Lower leg skin (tissue), 4 donors: ENCODE measurements at regions not wholly inside any gene's neighbourhood (a gene's known extent, or its start where the extent isn't known, plus 50 kb on each side); places are given as distances from the start of the nearest gene placed in this dataset.

Experiments used
- DNase-seq, 2 donors: peaks; one replicate each; pipeline ENCODE4 v3.0.0-alpha.2; 2019; ENCODE audit warnings: low spot score in 2 of 2
- H3K4me3 ChIP-seq: fragments of 200-600 bp; sonication (generic); 2 replicates; pipeline ENCODE4 v1.5.1; 2017; ENCODE audit warnings: mild to moderate bottlenecking, low read depth; ENCODE audit not compliant: poor library complexity, severe bottlenecking
- POLR2A ChIP-seq, 2 donors: fragments of 450-650 bp; IDR thresholded peaks; one replicate each; pipeline ENCODE4 v1.6.1; 2016 to 2017; ENCODE audit warnings: antibody characterized with exemption in 2 of 2, mild to moderate bottlenecking in 1 of 2, moderate library complexity in 1 of 2
- WGBS, 2 donors: methylation state at CpG; one replicate each; pipeline ENCODE4 v1.1.5; 2018; 5-methylcytosine and 5-hydroxymethylcytosine counted together
- intact Hi-C: fragments of 100-400 bp; cut with DNase I; formaldehyde crosslinking; loops from one replicate; pipeline ENCODE4 v1.15.0; 2023; ENCODE audit warnings: low total_unique reads
- TF ChIP-seq, protein P1 (sequence below), 3 donors: fragments of 450-650 bp; IDR thresholded peaks; one replicate each; pipeline ENCODE4 v1.5.1; 2016; ENCODE audit warnings: antibody characterized with exemption in 3 of 3, mild to moderate bottlenecking in 3 of 3, moderate library complexity in 2 of 3

DNA sequence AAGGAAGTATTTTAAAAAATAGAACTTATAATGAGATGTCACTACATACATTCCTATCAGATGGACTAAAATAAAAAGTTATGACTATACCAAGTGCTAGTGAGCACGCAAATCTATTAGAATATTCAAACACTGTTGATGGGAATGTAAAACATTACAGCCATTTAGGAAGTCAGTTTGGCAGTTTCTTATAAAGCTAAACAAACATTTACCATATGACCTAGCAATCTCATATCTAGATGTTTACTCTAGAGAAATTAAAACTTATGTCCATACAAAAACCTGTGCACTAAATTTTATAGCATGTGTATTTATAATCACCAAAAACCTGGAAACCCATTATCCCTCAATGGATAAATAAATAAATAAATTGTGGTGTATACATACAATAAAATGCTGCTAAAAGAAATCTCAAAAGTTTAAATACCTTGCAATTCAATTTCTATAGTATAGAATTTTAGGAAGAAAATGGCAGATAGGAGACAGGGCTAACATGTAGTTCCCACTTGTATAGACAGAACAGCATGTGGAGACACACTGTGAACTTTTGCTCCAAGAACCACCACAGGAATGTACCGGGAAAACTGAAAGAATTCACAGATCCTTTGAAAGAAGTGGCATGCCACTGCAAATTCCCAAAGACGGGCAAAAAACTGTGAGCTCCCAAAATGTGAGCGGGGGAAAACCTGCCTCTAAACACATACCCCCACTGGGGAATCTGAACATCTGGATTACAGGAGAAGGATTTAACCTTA lies 174.6 kb upstream of the SPEF2 start:
- no peak overlapping the region for H3K4me3 ChIP-seq
- TF ChIP-seq POLR2A (IDR thresholded peaks at IDR 0.05) = no peak
- TF ChIP-seq, protein P1, sequence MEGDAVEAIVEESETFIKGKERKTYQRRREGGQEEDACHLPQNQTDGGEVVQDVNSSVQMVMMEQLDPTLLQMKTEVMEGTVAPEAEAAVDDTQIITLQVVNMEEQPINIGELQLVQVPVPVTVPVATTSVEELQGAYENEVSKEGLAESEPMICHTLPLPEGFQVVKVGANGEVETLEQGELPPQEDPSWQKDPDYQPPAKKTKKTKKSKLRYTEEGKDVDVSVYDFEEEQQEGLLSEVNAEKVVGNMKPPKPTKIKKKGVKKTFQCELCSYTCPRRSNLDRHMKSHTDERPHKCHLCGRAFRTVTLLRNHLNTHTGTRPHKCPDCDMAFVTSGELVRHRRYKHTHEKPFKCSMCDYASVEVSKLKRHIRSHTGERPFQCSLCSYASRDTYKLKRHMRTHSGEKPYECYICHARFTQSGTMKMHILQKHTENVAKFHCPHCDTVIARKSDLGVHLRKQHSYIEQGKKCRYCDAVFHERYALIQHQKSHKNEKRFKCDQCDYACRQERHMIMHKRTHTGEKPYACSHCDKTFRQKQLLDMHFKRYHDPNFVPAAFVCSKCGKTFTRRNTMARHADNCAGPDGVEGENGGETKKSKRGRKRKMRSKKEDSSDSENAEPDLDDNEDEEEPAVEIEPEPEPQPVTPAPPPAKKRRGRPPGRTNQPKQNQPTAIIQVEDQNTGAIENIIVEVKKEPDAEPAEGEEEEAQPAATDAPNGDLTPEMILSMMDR (IDR thresholded peaks at IDR 0.05) = no peak
- 81 to 87% methylated on average over 4 of the region's 4 CpGs for WGBS, 2 donors
- intact Hi-C loops = loop anchor here (5.0 kb wide), 1 partner anchor 356 kb away; no protein-coding TSS in a partner anchor
- no peak for DNase-seq

DNA sequence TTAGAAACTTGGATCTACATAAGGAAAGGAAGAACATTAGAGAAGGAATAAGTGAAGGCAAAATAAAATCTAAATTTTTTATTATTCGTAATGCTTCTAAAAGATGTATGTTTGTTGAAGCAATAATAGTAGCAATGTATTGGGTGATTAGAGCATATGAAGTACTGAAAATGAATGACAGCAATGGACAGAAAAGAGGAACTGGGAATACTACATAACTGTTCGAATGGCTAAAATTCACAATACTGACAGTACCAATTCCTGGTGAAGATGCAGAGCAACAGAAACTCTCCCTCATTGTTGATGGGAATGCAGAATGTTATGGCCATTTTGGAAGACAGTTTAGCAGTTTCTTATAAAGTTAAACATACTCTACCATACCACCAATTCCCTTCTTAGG lies 177.3 kb upstream of the SPEF2 start:
- no peak overlapping the region for H3K4me3 ChIP-seq
- TF ChIP-seq, protein P1 (IDR thresholded peaks at IDR 0.05) = no peak
- no peak for TF ChIP-seq POLR2A (IDR thresholded peaks at IDR 0.05)
- intact Hi-C loops = loop anchor here (5.0 kb wide), 1 partner anchor 353 kb away; no protein-coding TSS in a partner anchor
- WGBS, 2 donors = 91 to 93% methylated on average over 2 of the region's 2 CpGs
- DNase-seq = no peak

DNA sequence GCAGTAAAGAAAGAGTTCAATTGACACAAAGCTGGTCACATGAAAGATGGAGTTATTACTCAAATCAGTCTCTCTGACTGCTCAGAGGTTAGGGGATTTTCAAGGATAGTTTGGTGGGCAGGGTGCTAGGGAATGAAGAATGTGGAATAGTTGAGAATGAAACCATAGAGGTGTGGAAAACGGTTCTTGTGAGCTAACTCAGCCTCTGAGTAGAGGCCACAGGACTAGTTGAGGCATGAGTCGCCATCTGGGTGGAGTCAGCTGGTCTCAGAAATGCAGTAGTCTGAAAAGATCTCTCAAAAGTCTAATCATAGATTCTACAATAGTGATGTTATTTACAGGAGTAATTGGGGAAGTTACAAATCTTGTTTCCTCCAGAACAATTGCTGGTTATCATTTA lies 178.9 kb upstream of the SPEF2 start:
- intact Hi-C loops = no loop called here
- 59 to 74% methylated on average over 2 of the region's 2 CpGs for WGBS, 2 donors
- DNase-seq = no peak
- no peak overlapping the region for H3K4me3 ChIP-seq
- TF ChIP-seq, protein P1 (IDR thresholded peaks at IDR 0.05) = no peak
- no peak for TF ChIP-seq POLR2A (IDR thresholded peaks at IDR 0.05)

DNA sequence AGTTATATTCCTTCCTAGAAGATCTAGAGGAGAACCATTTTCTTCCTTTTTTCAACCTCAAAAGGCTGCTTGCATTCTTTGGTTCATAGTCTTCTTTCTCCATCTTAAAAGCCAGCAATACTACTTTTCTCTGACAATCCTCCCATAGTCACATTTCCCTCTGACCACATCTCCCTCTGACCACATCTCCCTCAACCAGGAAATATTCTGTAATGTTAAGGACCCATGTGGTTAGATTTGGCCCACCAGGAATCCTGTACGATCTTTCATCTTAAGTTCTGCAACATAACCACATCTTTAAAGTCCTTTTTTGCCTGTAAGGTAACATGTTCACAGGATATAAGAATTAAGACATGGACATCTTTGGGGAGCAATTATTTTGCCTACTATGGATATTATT lies 179.4 kb upstream of the SPEF2 start:
- DNase-seq = no peak
- no peak overlapping the region for H3K4me3 ChIP-seq
- intact Hi-C loops = no loop called here
- 78 to 82% methylated on average over 1 of the region's 1 CpG for WGBS, 2 donors
- TF ChIP-seq, protein P1 (IDR thresholded peaks at IDR 0.05) = no peak
- TF ChIP-seq POLR2A (IDR thresholded peaks at IDR 0.05) = no peak

DNA sequence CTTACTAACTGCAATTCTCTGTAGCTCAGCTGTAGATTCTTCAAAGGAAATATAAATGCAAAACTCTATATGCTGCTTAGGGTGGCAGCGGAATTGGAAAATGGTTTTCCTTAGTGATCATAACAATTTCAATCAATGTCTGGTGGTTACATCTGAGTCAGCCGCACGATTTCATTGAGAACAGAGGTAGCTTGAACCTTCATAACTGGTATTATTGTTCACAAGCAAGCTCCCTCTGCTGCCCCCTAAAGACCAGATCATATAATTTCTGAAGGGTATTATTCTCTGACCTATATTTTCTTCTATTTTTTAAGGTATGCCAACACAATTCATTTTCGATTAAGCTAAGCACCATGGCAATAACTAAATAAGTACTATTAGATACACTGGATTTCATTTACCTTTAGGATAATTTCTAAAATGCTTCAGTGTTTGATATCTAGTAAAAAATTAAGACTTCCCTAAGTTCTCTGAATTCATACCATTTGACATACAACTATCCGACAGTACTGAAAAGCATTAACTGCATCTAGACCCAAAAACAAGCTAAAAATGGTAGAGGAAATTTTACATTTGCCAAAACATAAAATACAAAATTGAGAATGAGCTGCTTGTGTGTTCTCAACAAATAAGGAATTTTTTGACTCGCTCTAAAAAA lies 181.1 kb upstream of the SPEF2 start:
- no peak overlapping the region for H3K4me3 ChIP-seq
- 74 to 77% methylated on average over 6 of the region's 6 CpGs for WGBS, 2 donors
- intact Hi-C loops = no loop called here
- DNase-seq = no peak
- TF ChIP-seq, protein P1 (IDR thresholded peaks at IDR 0.05) = no peak
- TF ChIP-seq POLR2A (IDR thresholded peaks at IDR 0.05) = no peak
